Tibial artery (tissue), 4 donors: ENCODE measurements at regions not wholly inside any gene's neighbourhood (a gene's known extent, or its start where the extent isn't known, plus 50 kb on each side); places are given as distances from the start of the nearest gene placed in this dataset.

Source experiments
- DNase-seq, 2 donors: peaks; one replicate each; pipeline ENCODE4 v3.0.0-alpha.2; 2019
- H3K27ac ChIP-seq, 2 donors: fragments of 200-600 bp; sonication (generic) in 1 of 2; 1 replicate in 1 of 2; 2 replicates in 1 of 2; pipeline ENCODE4 v1.5.1; 2018 to 2019; ENCODE audit warnings: mild to moderate bottlenecking in 1 of 2
- H3K27me3 ChIP-seq, 2 donors: fragments of 200-600 bp; sonication (generic) in 1 of 2; one replicate each; pipeline versions ENCODE4 v1.5.1 to v1.6.0; 2016 to 2019
- H3K36me3 ChIP-seq, 3 donors: fragments of 200-600 bp; sonication (generic) in 2 of 3; one replicate each; pipeline ENCODE4 v1.5.1; 2016 to 2019; ENCODE audit warnings: mild to moderate bottlenecking in 2 of 3
- H3K4me1 ChIP-seq, 4 donors: fragments of 200-600 bp; sonication (generic) in 2 of 4; 1 replicate in 3 of 4; 2 replicates in 1 of 4; pipeline ENCODE4 v1.5.1; 2016 to 2019
- H3K4me3 ChIP-seq, 2 donors: fragments of 200-600 bp; sonication (generic) in 1 of 2; 1 replicate in 1 of 2; 2 replicates in 1 of 2; pipeline ENCODE4 v1.5.1; 2018 to 2019; ENCODE audit warnings: mild to moderate bottlenecking in 2 of 2
- H3K9me3 ChIP-seq, 3 donors: fragments of 200-600 bp; sonication (generic) in 1 of 3; one replicate each; pipeline ENCODE4 v1.5.1; 2016 to 2019
- intact Hi-C: fragments of 100-400 bp; cut with DNase I; formaldehyde crosslinking; loops from one replicate; pipeline ENCODE4 v1.15.0; 2023; ENCODE audit warnings: low total_unique reads
- TF ChIP-seq, protein P1 (sequence below), 2 experiments: fragments of 200-600 bp in 1 of 2; fragments of 450-650 bp in 1 of 2; IDR thresholded peaks; one replicate each; pipeline ENCODE4 v1.5.1; 2017 to 2019; ENCODE audit warnings: antibody characterized with exemption in 2 of 2, mild to moderate bottlenecking in 1 of 2, moderate library complexity in 1 of 2

DNA sequence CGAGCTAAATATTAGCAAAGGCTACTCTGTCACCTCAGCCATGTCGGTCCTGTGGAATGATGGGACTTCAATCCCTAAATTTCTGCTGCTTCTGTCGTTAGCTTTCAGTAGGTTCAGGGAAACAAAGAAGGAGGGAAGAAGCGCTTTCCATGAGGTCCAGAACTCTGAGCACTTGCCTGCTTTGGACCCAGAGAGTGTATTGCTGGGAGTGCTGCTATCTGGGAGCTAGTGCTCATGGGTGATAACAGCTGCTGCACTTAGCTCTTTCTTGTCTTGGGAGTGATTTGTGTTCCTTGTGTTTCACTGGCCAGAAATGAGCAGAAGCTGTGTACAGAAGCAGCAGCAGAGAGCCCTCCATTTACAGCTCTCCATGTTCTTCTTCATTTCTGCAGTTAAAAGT lies 369.8 kb downstream of the DIPK2A start:
- DNase-seq = no peak
- H3K9me3 ChIP-seq = no peaks in the 10 kb centered on the region
- no peaks in the 10 kb centered on the region for H3K27me3 ChIP-seq
- intact Hi-C loops = no loop called here
- no peak overlapping the region for H3K4me3 ChIP-seq
- H3K36me3 ChIP-seq = no peaks in the 10 kb centered on the region
- TF ChIP-seq, protein P1, sequence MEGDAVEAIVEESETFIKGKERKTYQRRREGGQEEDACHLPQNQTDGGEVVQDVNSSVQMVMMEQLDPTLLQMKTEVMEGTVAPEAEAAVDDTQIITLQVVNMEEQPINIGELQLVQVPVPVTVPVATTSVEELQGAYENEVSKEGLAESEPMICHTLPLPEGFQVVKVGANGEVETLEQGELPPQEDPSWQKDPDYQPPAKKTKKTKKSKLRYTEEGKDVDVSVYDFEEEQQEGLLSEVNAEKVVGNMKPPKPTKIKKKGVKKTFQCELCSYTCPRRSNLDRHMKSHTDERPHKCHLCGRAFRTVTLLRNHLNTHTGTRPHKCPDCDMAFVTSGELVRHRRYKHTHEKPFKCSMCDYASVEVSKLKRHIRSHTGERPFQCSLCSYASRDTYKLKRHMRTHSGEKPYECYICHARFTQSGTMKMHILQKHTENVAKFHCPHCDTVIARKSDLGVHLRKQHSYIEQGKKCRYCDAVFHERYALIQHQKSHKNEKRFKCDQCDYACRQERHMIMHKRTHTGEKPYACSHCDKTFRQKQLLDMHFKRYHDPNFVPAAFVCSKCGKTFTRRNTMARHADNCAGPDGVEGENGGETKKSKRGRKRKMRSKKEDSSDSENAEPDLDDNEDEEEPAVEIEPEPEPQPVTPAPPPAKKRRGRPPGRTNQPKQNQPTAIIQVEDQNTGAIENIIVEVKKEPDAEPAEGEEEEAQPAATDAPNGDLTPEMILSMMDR (IDR thresholded peaks at IDR 0.05) = no peak
- H3K4me1 ChIP-seq = no peaks in the 10 kb centered on the region
- no peak overlapping the region for H3K27ac ChIP-seq

DNA sequence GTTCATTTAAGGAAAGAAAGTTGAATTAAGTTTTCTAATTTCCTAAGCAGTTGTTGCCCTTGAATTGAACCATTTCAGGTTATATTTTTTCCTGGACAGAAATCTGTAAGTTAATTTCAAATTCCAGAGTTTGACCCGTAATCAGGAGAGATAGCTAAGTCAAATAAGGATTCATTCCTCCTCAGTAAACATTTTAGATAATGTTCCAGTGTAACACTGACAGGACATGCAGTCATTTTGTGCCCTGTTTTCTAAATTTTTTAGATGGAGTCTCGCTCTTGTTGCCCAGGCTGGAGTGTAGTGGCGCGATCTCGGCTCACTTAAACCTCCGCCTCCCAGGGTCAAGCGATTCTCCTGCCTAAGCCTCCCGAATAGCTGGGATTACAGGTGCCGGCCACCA lies 371.7 kb downstream of the DIPK2A start:
- Histone ChIP-seq H3K27ac (no peak overlapping the region), H3K27me3 (no peaks in the 10 kb centered on the region), H3K4me3 (no peak overlapping the region), H3K36me3 (no peaks in the 10 kb centered on the region), H3K9me3 (no peaks in the 10 kb centered on the region), H3K4me1 (no peaks in the 10 kb centered on the region)
- DNase-seq = no peak
- TF ChIP-seq, protein P1 (IDR thresholded peaks at IDR 0.05) = no peak
- intact Hi-C loops = no loop called here

DNA sequence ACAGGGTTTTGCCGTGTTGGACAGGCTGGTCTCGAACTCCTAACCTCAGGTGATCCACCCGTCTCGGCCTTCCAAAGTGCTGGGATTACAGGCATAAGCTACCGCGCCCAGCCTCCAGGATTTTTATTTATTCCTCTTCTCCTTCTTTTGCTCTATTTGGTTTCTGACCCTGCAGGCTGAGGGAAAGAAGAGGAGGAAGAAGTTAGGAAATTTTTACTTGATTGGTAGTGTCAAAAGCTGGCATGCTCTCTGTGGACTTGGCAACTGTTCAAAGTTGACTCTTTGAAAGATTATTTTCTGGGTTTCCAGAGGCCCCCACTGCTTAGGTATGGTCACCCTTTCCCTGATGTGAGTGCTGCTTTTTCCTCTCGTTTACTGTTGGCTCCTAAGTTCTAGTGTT lies 372.2 kb downstream of the DIPK2A start:
- Histone ChIP-seq H3K27me3 (no peaks in the 10 kb centered on the region), H3K9me3 (no peaks in the 10 kb centered on the region), H3K4me3 (no peak overlapping the region), H3K36me3 (no peaks in the 10 kb centered on the region), H3K27ac (no peak overlapping the region), H3K4me1 (no peaks in the 10 kb centered on the region)
- DNase-seq = no peak
- intact Hi-C loops = no loop called here
- TF ChIP-seq, protein P1 (IDR thresholded peaks at IDR 0.05) = no peak

DNA sequence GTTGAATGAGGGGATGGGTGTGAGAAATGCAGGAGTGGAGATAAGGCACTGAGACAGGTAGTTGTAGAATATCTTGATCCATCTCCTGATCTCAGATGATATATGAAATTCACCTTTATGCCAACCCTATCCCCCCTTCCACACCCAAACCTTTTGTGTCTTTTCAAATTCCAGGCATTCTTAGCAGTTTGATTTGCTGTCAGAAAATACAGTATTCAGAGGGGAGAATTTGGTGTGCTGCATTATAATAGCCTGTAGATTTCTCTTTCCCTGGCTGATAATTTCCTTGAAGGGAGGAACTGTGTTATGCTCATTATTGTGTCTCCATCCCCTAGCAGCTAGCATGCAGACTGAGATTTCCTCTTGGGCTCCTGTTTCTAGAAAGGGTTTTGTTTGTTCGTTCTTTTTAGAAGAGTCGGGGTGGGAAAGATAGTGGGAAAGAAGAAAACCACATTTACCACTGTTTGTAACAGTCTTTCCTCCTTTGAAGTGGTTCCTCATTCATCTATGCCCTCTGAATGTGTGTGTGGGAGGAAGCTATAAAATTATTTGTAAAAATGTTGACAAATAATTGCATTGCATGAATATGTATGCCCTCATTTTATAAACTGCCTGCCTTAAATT lies 373.4 kb downstream of the DIPK2A start:
- Histone ChIP-seq H3K4me3 (no peak overlapping the region), H3K27ac (no peak overlapping the region), H3K9me3 (no peaks in the 10 kb centered on the region), H3K36me3 (no peaks in the 10 kb centered on the region), H3K27me3 (no peaks in the 10 kb centered on the region), H3K4me1 (no peaks in the 10 kb centered on the region)
- DNase-seq = no peak
- TF ChIP-seq, protein P1 (IDR thresholded peaks at IDR 0.05) = no peak
- intact Hi-C loops = no loop called here

DNA sequence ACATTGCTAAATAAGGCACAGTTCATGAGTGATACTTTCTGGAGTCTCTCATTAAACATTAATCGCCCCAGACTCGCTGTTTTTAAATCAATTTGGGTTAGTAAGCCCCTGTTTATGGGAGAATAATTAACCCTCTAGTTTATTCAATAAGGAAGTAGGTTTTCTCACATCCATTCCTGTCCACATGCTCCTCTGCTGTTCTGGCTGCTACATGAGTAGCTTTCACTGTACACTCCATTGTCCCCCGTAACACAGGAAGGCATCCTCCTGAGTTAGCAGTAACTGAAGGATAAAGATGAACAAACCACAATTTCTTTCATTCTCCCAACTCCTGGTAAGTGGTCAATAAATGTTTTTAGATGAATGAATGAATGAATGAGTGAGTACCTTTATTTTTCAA lies 378.5 kb downstream of the DIPK2A start:
- intact Hi-C loops = no loop called here
- no peak for DNase-seq

More for the DNA sequence above, 378.5 kb downstream of the DIPK2A start:
- no peak overlapping the region for H3K27ac ChIP-seq
- H3K27me3 ChIP-seq = no peaks in the 10 kb centered on the region
- H3K9me3 ChIP-seq = no peaks in the 10 kb centered on the region
- TF ChIP-seq, protein P1 (IDR thresholded peaks at IDR 0.05) = no peak
- H3K4me3 ChIP-seq = no peak overlapping the region
- H3K4me1 ChIP-seq = no peaks in the 10 kb centered on the region
- H3K36me3 ChIP-seq = no peaks in the 10 kb centered on the region
